Activated CD8-positive, alpha-beta T cell treated with anti-CD3 and anti-CD28 coated beads for 36 hours (primary cell): ENCODE measurements at regions not wholly inside any gene's neighbourhood (a gene's known extent, or its start where the extent isn't known, plus 50 kb on each side); places are given as distances from the start of the nearest gene placed in this dataset.

Source experiments
- ATAC-seq: fragments of 200-7000 bp; cut with Tn5 transposase; one replicate; pipeline ENCODE4 v1.10.0; 2021; ENCODE audit warnings: mild to moderate bottlenecking, moderate library complexity
- CTCF ChIA-PET: fragments of 350-600 bp; sonication (Branson Sonifier 250); formaldehyde crosslinking; loops from one replicate; lab custom pipeline; 2021; ENCODE audit warnings: antibody characterized with exemption; lab: Charles Lee
- POLR2A ChIA-PET: fragments of 350-600 bp; sonication (Branson Sonifier 250); formaldehyde crosslinking; loops from one replicate; lab custom pipeline; 2021; ENCODE audit warnings: antibody characterized with exemption; lab: Charles Lee
- DNase-seq: peaks from one replicate; pipeline ENCODE4 v3.0.0-alpha.2; 2020
- H3K27ac Mint-ChIP-seq: one replicate; pipeline ENCODE4 v1.8.0; 2021; ENCODE audit warnings: mild to moderate bottlenecking, mixed read lengths
- H3K27me3 Mint-ChIP-seq: one replicate; pipeline ENCODE4 v1.8.0; 2021; ENCODE audit warnings: mixed read lengths
- H3K36me3 Mint-ChIP-seq: one replicate; pipeline ENCODE4 v1.8.0; 2021; ENCODE audit warnings: low read depth, mixed read lengths
- H3K4me1 Mint-ChIP-seq: one replicate; pipeline ENCODE4 v1.8.0; 2021; ENCODE audit warnings: low read depth, mixed read lengths
- H3K4me3 Mint-ChIP-seq: one replicate; pipeline ENCODE4 v1.8.0; 2021; ENCODE audit warnings: mild to moderate bottlenecking, moderate library complexity, mixed read lengths
- H3K9me3 Mint-ChIP-seq: one replicate; pipeline ENCODE4 v1.8.0; 2021; ENCODE audit warnings: mixed read lengths
- CTCF ChIP-seq: fragments of 200-600 bp; IDR thresholded peaks from one replicate; pipeline ENCODE4 v1.8.0; 2022; ENCODE audit warnings: antibody characterized with exemption, mild to moderate bottlenecking
- intact Hi-C: fragments of 100-400 bp; cut with micrococcal nuclease; formaldehyde crosslinking; loops from one replicate; pipeline ENCODE4 v1.10.0; 2022

DNA sequence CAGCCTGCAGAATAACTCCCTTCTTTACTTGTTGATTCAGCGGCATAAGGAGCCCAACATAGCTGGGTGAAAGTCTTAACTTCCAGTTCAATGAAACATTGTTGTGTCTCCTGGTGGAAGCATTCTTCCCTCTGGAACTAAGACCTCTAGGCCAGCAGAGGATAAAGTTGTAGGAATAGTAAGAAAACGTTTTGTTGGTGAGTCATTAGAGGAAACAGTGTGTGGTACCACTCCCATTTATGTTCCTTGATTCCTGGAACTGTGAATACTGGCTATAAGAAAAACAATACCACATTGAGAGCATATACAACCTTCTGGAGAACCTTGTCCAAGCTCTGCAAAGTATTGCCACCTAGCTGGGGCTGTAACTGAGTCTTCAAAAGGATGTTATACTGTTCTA is 737.4 kb upstream of the ZP4 start:
- Mint-ChIP-seq H3K27me3 (no peaks in the 10 kb centered on the region), H3K27ac (no peak overlapping the region), H3K4me3 (no peak overlapping the region), H3K9me3 (peaks cover 5% of the 10 kb centered on the region), H3K36me3 (no peaks in the 10 kb centered on the region), H3K4me1 (no peaks in the 10 kb centered on the region)
- intact Hi-C loops: no loop called here
- ATAC-seq: no peak
- CTCF ChIA-PET: no interaction called here
- TF ChIP-seq CTCF: no peak
- POLR2A ChIA-PET: no interaction called here
- no peak for DNase-seq

DNA sequence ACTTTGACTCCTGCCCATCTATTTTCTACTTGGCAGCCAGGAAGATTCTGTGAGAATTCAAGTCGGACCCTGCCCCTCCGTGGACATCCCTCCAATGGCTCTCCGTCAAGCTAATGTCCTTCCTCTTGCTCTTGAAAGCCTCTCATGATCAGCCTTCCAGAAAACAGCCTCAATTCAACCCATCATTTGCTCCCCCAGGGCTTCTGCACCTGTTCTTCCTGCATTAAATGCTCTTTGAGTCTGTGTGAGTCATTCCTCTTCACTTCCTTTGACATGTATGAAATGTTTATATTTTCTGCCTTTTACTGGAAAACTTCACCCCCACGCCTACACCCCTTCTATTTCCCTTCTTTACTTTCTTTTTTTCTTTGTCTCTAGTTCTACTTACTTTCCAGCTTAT is 734.1 kb upstream of the ZP4 start:
- H3K36me3 Mint-ChIP-seq: no peaks in the 10 kb centered on the region
- DNase-seq: no peak
- H3K9me3 Mint-ChIP-seq: peaks cover 8% of the 10 kb centered on the region
- no peaks in the 10 kb centered on the region for H3K27me3 Mint-ChIP-seq
- no peak for ATAC-seq
- H3K4me1 Mint-ChIP-seq: no peaks in the 10 kb centered on the region
- no peak for TF ChIP-seq CTCF
- no peak overlapping the region for H3K4me3 Mint-ChIP-seq
- POLR2A ChIA-PET: no interaction called here
- CTCF ChIA-PET: no interaction called here
- intact Hi-C loops: no loop called here
- H3K27ac Mint-ChIP-seq: no peak overlapping the region

DNA sequence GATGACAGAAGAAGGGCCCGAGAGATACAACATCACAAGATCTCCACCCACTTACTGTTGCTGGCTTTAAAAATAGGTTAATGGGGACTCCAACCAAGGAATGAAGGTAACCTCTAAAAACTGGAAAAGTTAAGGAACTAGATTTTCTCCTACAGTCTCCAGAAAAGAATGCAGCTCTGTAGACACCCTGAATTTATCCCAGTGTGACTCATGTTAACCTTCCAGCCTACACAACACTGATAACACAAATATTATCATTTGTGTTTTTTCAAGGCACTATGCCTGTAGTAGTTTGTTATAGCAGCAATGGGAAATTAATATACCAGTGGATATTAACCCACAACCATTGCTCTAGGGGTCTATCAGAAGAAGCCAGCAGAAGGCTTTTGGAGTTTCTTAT is 730.7 kb upstream of the ZP4 start:
- ChIA-PET POLR2A (no interaction called here), CTCF (no interaction called here)
- Mint-ChIP-seq H3K4me3 (no peak overlapping the region), H3K36me3 (no peaks in the 10 kb centered on the region), H3K27ac (no peak overlapping the region), H3K9me3 (peaks cover 6% of the 10 kb centered on the region), H3K4me1 (no peaks in the 10 kb centered on the region), H3K27me3 (no peaks in the 10 kb centered on the region)
- ATAC-seq: no peak
- TF ChIP-seq CTCF: no peak
- no peak for DNase-seq
- intact Hi-C loops: no loop called here

GRCh38 chr1:238619652-238620051 is 728.9 kb upstream of the ZP4 start:
- DNase-seq: no peak
- Mint-ChIP-seq H3K4me1 (no peaks in the 10 kb centered on the region), H3K9me3 (peaks cover 6% of the 10 kb centered on the region), H3K36me3 (no peaks in the 10 kb centered on the region), H3K4me3 (no peak overlapping the region), H3K27me3 (no peaks in the 10 kb centered on the region), H3K27ac (no peak overlapping the region)
- POLR2A ChIA-PET: no interaction called here
- no peak for TF ChIP-seq CTCF
- CTCF ChIA-PET: no interaction called here
- intact Hi-C loops: no loop called here
- ATAC-seq: no peak

DNA sequence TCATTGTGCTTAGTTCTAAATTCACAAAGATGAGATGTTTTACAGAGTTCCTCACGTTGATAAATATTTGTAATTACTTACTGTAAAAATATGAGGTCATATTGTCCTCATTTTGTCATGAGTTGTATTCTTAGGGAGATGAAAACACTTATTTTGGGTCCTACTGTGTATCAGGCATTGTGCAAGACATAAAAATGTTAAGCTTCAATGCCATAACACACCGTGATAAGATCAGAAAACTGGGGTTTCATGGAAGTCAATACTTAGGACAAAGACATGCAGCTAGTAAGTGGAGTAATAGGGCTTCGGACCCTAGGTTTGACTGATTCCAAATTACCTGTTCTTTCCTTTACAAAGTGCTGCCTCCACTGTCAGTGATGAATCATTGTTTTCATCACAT is 720.7 kb upstream of the ZP4 start:
- POLR2A ChIA-PET: no interaction called here
- H3K27me3 Mint-ChIP-seq: no peaks in the 10 kb centered on the region
- DNase-seq (no peak), ATAC-seq (no peak)
- no peak overlapping the region for H3K4me3 Mint-ChIP-seq
- no peak overlapping the region for H3K27ac Mint-ChIP-seq
- CTCF ChIA-PET: no interaction called here
- H3K4me1 Mint-ChIP-seq: no peaks in the 10 kb centered on the region
- no peaks in the 10 kb centered on the region for H3K36me3 Mint-ChIP-seq
- intact Hi-C loops: no loop called here
- H3K9me3 Mint-ChIP-seq: peaks cover 3% of the 10 kb centered on the region
- no peak for TF ChIP-seq CTCF
